Stimulated activated CD4-positive, alpha-beta T cell treated with anti-CD3 and anti-CD28 coated beads, TNF-alpha, amount 100 ng/mL, for 1 hour (primary cell): ENCODE measurements at regions not wholly inside any gene's neighbourhood (a gene's known extent, or its start where the extent isn't known, plus 50 kb on each side); places are given as distances from the start of the nearest gene placed in this dataset.
"Not testable (repeated sequence)": the region's sequence is repeated elsewhere in the genome, so short reads cannot be mapped to it uniquely, and the experiment has no call there.

Experiments used
- DNase-seq, 3 donors: peaks; one replicate each; pipeline ENCODE4 v3.0.0-alpha.2; 2020; ENCODE audit warnings: low read depth in 3 of 3, low spot score in 1 of 3

- not testable (repeated sequence) for DNase-seq
Observed at GRCh38 chr1:2851918-2852317, 50.4 kb upstream of the TTC34 start.

DNA sequence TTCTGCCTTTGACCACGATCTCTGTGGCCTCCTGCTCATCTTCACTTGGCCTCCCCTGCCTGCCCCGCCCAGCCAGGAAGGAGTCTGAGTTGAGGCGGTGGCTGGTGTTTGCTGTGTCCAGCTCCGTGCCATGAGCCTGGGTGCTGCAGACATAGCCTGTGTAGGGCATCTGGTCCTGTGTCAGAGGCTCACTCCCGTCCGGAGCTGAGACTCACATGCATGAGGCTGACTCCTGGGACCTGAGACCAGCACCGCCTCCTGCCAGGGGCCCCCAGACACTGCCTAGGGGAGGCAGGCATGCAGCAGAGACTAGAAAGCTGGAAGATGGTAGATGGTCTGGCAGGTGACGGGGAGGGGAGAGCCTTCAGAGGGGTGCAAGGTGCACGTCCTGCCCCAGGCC, 52.2 kb upstream of the TTC34 start:
- DNase-seq: no peak

GRCh38 chr1:2854151-2854550, 52.7 kb upstream of the TTC34 start:
- no peak for DNase-seq

GRCh38 chr1:2854611-2855010, 53.1 kb upstream of the TTC34 start:
- no peak for DNase-seq

- DNase-seq: no peak
Observed at GRCh38 chr1:2855206-2856065, 53.9 kb upstream of the TTC34 start.

GRCh38 chr1:2856066-2856390, 54.5 kb upstream of the TTC34 start:
- no peak for DNase-seq

DNA sequence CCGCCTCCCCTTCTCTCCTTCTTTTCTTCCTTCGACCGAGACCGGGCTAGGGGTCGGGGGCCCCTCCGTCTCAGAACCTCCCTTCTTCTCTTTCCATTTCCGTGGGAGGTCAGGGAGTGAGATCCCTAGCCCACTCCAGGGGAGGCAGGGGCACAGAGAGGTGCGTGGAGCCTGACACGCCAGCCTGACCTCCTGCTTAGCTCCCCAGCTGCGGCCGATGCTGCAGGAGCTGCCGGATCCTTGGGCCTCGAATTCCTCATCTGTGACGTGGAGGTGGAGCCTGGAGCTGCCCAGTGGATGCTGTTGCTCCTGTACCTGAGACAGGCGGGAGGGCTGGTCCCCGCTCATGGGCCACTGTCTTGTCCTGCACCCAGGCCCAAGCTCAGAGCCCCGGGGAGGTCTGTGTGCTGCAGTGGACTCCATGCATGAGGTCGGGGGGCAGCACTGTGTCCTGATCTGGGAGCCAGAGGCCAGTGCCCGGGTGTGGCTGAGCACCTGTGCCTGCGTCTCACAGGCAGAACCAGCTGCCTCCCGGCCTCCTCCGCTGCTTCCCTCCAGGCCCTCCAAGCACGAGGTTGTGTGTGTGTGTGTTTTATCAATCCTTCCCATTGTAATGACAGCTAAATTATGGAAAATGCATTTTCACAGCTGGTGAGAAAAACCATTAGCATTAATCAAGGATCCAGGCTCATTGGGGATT, 55.3 kb upstream of the TTC34 start:
- no peak for DNase-seq

DNA sequence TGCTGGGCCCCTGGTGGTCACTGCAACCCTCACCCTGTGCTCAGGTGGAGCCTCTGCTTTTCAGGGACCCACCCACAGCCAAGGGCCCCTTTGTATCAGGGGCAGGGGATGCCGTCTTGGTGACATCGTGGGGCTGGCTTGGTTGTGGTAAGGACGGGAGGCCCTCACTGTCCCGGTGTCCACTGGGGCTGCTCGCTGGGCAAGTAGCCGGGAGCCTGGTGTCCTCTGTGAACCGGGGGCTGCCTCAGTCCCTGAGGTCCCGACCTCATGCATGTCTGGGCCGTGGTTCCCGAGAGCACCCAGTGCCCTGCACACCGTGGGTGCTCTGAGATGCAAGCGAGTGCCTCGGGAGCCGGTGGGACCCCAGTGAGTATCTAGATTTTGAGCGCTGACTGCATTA, 56.0 kb upstream of the TTC34 start:
- DNase-seq: no peak

GRCh38 chr1:2858676-2859075, 57.2 kb upstream of the TTC34 start:
- no peak for DNase-seq

- DNase-seq: no peak
Observed at GRCh38 chr1:2859219-2859880, 57.9 kb upstream of the TTC34 start.

DNA sequence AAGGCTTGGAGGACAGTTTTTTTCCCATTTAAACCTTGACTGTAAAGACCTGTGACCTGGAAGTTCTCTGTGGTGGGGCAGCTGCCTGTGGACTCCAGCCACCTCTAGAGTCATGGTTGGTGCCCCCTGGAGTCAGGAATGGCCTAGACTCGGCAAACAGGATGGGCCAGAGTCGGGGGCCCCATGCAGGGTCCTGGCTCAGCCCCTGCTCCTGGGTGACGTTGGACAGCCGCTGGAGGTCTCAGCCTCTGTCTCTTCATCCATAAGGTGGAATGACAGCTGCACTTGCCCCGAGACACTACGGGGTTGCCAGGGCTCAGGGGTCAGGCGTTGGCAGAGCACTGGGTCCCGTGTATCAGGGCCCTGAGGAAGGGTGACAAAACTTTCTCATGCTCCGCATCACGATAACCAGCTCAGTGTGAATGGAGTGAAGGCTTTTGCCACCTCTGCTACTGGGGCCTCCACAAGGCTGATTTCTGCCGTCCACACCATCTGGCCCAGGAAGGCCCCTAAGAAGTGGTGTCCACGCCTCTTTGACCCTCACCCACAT, 58.5 kb upstream of the TTC34 start:
- DNase-seq: no peak

DNA sequence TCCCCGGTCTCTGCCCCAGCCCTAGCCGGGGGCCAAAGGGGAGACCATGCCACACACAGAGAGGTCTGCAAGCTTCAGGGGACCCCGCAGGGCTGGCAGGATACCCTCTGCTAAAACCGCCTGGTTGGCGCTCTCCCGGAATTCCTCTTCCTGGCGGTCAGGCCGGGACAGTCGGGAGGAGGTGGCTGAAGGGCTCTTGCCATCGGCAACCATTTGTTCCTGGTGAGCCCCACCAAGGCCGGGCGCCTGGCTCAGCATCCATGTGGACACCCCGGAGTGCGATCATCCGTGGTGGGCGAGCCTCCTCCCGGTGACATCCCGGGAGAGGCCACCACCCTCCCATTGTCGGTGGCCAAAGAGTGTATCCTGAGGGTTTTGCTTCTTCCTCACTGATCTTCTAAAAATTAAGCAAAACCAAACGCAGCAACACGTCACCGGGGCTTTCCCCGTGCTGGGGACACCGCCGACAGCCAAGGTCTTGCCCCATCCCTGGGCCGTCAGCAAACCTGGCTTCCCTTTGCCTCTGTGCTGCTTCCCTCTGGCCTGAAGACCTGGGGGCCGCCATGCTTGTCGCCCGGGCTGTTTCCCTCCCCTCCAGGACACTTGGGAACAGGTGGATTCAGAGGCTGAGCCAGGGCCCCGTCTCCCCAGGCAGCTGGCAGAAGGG, 59.1 kb upstream of the TTC34 start:
- no peak for DNase-seq

DNA sequence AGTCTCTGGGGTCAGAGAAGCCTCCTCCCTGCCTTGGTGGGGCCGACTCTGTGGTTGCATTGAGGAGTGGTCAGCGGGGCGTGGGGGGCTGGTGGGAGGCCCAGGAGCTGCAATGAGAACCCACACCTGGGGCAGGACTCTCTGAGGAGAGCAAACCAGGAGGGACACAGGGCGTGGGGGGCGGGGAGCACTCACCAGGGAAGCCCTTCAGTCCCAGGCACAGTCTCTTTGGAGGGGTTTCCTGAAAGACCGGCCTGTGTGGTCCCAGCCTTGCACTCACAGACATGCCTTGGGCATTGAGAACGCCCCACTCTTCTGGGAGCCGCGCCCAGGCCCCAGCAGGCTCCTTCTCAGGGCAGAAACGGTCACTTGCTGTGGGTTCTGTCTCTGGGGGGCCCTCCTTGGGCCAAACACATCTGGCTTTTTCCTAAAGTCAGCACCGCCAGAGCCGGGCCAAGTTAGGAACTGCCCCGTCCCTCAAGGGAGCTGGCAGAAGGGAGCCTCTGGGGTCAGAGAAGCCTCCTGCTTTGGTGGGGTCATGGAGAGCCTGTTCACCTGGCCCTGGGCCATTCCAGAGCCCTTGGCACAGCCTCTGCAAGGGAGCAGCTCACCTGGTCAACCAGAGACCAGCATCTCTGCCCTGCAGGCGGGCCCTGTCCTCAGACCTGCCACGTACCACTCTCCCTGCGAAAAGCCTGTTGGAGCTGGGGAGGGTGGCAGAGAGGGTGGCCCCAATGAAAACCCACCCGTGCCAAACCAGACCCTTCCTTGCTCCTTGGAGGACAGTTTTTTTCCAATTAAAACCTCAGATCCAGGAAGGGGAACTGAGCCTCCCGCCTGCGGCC, 59.9 kb upstream of the TTC34 start:
- no peak for DNase-seq

DNA sequence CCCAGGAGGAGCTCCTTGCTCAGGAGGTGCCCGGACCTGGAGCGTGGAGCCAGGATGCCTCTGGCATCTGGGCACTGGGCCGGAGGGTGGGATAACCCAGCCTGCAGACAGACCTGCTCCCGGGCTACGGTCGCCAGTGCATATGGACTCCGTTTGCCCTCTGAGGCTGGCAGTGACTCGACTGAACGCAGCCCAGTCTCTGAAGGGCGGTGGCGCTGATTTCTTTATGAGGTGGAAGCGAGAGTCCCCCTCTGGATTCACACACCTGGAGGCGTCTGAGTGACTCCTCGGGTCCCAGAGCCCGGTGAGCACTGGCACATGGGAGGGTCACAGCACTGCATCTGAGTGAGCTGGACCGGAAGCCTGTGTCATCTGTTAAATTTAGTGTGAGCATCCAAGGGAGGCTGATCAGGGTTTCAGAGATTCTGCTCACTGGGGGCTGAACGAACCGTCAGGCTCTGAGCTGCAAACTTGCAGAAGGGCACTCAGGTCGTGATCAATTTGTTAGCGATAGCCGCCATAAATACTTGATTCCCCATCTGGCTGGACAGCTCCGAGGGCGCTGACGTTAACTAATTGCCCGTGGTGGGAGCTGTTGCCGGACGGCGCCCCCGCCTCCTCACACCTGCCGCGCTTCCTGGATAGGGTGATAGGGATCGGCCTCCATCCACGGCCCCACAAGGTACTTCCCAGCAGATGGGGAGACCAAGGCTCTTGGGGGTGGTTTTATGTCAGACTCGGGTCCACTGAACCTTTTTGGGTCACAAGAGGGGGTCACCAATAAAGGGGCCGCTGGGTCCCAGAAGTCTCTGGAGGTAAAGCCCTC, 60.7 kb upstream of the TTC34 start:
- DNase-seq: no peak

- DNase-seq: no peak
Observed at GRCh38 chr1:2862814-2863647, 61.5 kb upstream of the TTC34 start.

DNA sequence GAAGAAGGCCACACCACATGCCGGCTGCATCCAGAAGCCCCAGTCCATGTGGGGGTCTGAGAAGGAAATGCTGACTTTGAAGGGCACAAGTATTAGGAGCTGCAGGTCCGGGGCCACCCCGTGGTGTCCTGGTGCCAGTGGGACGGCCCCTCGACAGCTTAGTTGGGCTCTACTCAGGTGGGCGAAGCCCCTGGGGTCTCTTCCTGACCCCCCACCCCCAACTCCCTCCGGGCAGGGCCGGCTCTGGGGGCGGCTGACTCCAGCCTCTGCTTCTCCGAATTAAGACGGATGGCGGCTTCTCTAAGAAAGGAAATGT, 62.1 kb upstream of the TTC34 start:
- DNase-seq: no peak

DNA sequence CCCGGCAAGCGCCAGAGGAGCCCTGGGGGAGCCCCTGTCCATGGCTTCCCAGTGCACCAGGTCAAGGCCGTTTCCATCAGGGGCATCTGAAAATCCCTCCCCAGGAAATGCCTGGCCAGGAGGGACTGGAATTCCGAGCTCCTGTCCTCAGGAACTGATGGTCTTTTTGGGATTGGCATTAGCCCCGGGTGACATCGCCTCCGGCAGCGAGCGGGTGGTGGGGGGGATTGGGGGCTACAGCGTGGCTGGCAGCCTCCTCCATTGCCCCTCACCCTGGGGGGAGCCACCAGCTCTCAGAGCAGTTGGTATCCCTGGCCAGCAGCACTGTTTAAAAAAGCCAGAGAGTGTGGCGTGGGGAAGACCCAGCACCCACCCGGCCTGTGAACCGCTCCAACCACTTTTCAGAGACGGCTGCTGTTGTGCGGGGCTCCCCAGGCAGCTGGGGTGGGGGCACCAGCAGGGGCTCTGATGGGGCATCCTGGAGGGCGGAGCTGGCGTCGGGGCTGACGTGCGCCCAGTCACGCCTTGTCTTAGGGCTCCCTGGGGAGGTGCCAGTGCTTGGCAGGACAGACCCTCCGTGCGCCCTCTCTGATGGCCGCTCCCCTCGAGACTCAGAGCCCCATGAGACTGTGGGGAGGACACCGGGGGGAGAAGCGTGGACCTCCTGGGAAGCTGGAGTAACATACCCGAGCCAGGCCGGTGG, 62.9 kb upstream of the TTC34 start:
- DNase-seq: no peak

GRCh38 chr1:2865000-2865399, 63.5 kb upstream of the TTC34 start:
- DNase-seq: no peak
